Panc1 (cell line): ENCODE measurements at regions not wholly inside any gene's neighbourhood (a gene's known extent, or its start where the extent isn't known, plus 50 kb on each side); places are given as distances from the start of the nearest gene placed in this dataset.

ENCODE experiments used
- CTCF ChIP-seq: fragments of 450-650 bp; IDR thresholded peaks from 2 replicates; pipeline ENCODE4 v1.5.1; 2017; ENCODE audit warnings: mild to moderate bottlenecking
- POLR2AphosphoS5 ChIP-seq: IDR thresholded peaks from 2 replicates; pipeline ENCODE4 v1.6.1; 2012; ENCODE audit warnings: mild to moderate bottlenecking, low read depth, low read length, moderate library complexity
- SIN3A ChIP-seq: IDR thresholded peaks from 2 replicates; pipeline ENCODE4 v1.6.1; 2012; ENCODE audit warnings: low read depth, mild to moderate bottlenecking, low read length, moderate library complexity, borderline replicate concordance; ENCODE audit not compliant: insufficient read depth
- TCF7L2 ChIP-seq: IDR thresholded peaks from 2 replicates; pipeline ENCODE4 v1.6.1; 2011; ENCODE audit warnings: mild to moderate bottlenecking, low read depth, low read length, inconsistent platforms
- TF ChIP-seq, protein P1 (sequence below), 2 experiments: IDR thresholded peaks; 2 replicates each; pipeline ENCODE4 v1.6.1; 2011 to 2012; ENCODE audit warnings: low read depth in 2 of 2, control low read depth in 1 of 2, low read length in 1 of 2, mild to moderate bottlenecking in 1 of 2, moderate library complexity in 1 of 2; ENCODE audit not compliant: insufficient read depth in 1 of 2

- TF ChIP-seq CTCF, result no peak
- TF ChIP-seq SIN3A, result no peak
- no peak for TF ChIP-seq POLR2AphosphoS5
- TF ChIP-seq TCF7L2, result no peak
- TF ChIP-seq, protein P1, sequence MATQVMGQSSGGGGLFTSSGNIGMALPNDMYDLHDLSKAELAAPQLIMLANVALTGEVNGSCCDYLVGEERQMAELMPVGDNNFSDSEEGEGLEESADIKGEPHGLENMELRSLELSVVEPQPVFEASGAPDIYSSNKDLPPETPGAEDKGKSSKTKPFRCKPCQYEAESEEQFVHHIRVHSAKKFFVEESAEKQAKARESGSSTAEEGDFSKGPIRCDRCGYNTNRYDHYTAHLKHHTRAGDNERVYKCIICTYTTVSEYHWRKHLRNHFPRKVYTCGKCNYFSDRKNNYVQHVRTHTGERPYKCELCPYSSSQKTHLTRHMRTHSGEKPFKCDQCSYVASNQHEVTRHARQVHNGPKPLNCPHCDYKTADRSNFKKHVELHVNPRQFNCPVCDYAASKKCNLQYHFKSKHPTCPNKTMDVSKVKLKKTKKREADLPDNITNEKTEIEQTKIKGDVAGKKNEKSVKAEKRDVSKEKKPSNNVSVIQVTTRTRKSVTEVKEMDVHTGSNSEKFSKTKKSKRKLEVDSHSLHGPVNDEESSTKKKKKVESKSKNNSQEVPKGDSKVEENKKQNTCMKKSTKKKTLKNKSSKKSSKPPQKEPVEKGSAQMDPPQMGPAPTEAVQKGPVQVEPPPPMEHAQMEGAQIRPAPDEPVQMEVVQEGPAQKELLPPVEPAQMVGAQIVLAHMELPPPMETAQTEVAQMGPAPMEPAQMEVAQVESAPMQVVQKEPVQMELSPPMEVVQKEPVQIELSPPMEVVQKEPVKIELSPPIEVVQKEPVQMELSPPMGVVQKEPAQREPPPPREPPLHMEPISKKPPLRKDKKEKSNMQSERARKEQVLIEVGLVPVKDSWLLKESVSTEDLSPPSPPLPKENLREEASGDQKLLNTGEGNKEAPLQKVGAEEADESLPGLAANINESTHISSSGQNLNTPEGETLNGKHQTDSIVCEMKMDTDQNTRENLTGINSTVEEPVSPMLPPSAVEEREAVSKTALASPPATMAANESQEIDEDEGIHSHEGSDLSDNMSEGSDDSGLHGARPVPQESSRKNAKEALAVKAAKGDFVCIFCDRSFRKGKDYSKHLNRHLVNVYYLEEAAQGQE (IDR thresholded peaks at IDR 0.05; ENCODE audit: insufficient read depth in 1 of 2, low read depth in 2 of 2, low read length in 1 of 2), result no peak
Measured at GRCh38 chr7:142533920-142534319, 215.4 kb upstream of the PRSS1 start.
